ENCODE measurements at regions not wholly inside any gene's neighbourhood (a gene's known extent, or its start where the extent isn't known, plus 50 kb on each side); places are given as distances from the start of the nearest gene placed in this dataset.

DNA sequence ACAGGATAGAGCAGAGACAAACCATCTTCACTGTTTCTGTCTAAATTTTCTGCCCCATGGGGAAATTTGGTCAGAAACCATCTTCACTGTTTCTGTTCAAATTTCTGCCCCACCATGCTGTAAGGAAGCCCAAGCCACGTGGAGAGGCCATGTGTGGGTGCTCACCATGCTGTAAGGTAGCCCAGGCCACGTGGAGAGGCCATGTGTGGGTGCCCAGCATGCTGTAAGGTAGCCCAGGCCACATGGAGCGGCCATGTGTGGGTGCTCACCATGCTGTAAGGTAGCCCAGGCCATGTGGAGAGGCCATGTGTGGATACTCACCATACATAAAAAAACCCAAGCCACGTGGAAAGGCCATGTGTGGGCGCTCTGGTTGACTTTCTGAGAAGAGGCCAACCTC is 1088.7 kb upstream of the AUTS2 start:
- TF ChIP-seq EZH2 (optimal IDR thresholded peaks at IDR 0.05; ENCODE audit: low read depth, low read length) = no peak
- TF ChIP-seq, protein P1, sequence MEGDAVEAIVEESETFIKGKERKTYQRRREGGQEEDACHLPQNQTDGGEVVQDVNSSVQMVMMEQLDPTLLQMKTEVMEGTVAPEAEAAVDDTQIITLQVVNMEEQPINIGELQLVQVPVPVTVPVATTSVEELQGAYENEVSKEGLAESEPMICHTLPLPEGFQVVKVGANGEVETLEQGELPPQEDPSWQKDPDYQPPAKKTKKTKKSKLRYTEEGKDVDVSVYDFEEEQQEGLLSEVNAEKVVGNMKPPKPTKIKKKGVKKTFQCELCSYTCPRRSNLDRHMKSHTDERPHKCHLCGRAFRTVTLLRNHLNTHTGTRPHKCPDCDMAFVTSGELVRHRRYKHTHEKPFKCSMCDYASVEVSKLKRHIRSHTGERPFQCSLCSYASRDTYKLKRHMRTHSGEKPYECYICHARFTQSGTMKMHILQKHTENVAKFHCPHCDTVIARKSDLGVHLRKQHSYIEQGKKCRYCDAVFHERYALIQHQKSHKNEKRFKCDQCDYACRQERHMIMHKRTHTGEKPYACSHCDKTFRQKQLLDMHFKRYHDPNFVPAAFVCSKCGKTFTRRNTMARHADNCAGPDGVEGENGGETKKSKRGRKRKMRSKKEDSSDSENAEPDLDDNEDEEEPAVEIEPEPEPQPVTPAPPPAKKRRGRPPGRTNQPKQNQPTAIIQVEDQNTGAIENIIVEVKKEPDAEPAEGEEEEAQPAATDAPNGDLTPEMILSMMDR (IDR thresholded peaks at IDR 0.05; ENCODE audit: low read length) = no peak
- no peak for TF ChIP-seq EZH2phosphoT487 (IDR thresholded peaks at IDR 0.05; ENCODE audit: low read length)
- H3K36me3 ChIP-seq (replicated peaks; ENCODE audit: insufficient read depth, low read length) = no peaks in the 10 kb centered on the region
- H3K4me2 ChIP-seq (ENCODE audit: low read depth, low read length) = no peak overlapping the region
- H3K4me1 ChIP-seq (ENCODE audit: low read length) = no peaks in the 10 kb centered on the region
- no peaks in the 10 kb centered on the region for H3K27me3 ChIP-seq (replicated peaks; ENCODE audit: insufficient read depth, low read length)
- DNase-seq = no peak
- no peak overlapping the region for H2AFZ ChIP-seq (ENCODE audit: low read length)
- no peak overlapping the region for H3K9ac ChIP-seq (ENCODE audit: low read length)
- H3K4me3 ChIP-seq (ENCODE audit: low read length) = no peak overlapping the region
- H3K79me2 ChIP-seq (ENCODE audit: low read length) = no peaks in the 10 kb centered on the region
- no peaks in the 10 kb centered on the region for H3F3A ChIP-seq (ENCODE audit: insufficient read depth, low read length)
- H3K27ac ChIP-seq (ENCODE audit: low read length) = no peak overlapping the region
- H3K9me2 ChIP-seq (replicated peaks; ENCODE audit: insufficient read depth, low read length) = no peaks in the 10 kb centered on the region
- no peaks in the 10 kb centered on the region for H4K20me1 ChIP-seq (ENCODE audit: insufficient read depth, low read length)
- H3K9me3 ChIP-seq (replicated peaks; ENCODE audit: insufficient read depth, low read length) = no peaks in the 10 kb centered on the region

DNA sequence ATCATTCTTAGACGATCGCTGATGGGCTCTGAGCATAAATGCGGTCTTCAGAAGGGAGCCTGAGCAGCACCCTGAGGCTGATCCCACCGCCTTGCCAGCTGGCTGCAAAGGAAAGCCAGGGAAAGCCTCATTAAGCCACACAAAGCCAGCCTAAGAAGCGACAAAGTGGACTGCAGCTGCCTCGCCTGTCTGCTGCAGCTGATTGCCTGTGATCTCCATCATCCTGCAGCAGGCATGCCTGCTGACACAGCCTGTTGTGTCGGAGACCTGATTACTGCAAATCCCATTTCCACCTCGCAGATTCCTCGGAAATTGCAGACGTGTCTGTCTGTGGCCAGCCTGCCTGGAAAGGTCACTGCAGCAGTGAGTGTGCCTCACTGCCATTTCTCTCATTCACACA is 1087.0 kb upstream of the AUTS2 start:
- Histone ChIP-seq H3K36me3 (replicated peaks; ENCODE audit: insufficient read depth, low read length) (no peaks in the 10 kb centered on the region), H3K9me2 (replicated peaks; ENCODE audit: insufficient read depth, low read length) (no peaks in the 10 kb centered on the region), H4K20me1 (ENCODE audit: insufficient read depth, low read length) (no peaks in the 10 kb centered on the region), H2AFZ (ENCODE audit: low read length) (no peak overlapping the region), H3K27me3 (replicated peaks; ENCODE audit: insufficient read depth, low read length) (no peaks in the 10 kb centered on the region), H3K4me2 (ENCODE audit: low read depth, low read length) (no peak overlapping the region), H3K79me2 (ENCODE audit: low read length) (no peaks in the 10 kb centered on the region), H3K4me1 (ENCODE audit: low read length) (no peaks in the 10 kb centered on the region), H3K27ac (ENCODE audit: low read length) (no peak overlapping the region), H3F3A (ENCODE audit: insufficient read depth, low read length) (no peaks in the 10 kb centered on the region), H3K9ac (ENCODE audit: low read length) (no peak overlapping the region), H3K9me3 (replicated peaks; ENCODE audit: insufficient read depth, low read length) (no peaks in the 10 kb centered on the region; the same call in 1 of the 2 replicates), H3K4me3 (ENCODE audit: low read length) (no peak overlapping the region)
- DNase-seq = no peak
- TF ChIP-seq EZH2phosphoT487 (IDR thresholded peaks at IDR 0.05; ENCODE audit: low read length) = no peak
- TF ChIP-seq, protein P1 (IDR thresholded peaks at IDR 0.05; ENCODE audit: low read length) = no peak
- TF ChIP-seq EZH2 (optimal IDR thresholded peaks at IDR 0.05; ENCODE audit: low read depth, low read length) = no peak

DNA sequence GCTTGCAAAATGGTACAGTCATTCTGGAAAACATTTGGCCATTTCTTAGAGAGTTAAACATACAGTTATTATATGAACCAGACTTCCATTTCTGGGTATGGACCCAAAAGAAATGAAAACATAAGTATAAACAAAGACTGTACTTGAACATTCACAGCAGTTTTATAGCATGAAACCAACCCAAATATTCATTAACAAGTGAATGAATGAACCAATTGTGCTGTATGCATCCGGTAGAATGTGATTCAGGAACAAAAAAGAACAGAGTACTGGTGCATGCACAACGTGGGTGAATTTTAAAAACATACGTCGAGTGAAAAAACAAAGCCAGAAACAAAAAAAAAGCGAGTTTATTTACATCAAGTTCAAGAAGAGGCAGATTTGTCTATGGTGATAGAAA is 1085.8 kb upstream of the AUTS2 start:
- H3K9me3 ChIP-seq (replicated peaks; ENCODE audit: insufficient read depth, low read length) = no peaks in the 10 kb centered on the region; the same call in 1 of the 2 replicates

More for the DNA sequence above, 1085.8 kb upstream of the AUTS2 start:
- H4K20me1 ChIP-seq (ENCODE audit: insufficient read depth, low read length) = no peaks in the 10 kb centered on the region
- H3K4me1 ChIP-seq (ENCODE audit: low read length) = no peaks in the 10 kb centered on the region
- no peaks in the 10 kb centered on the region for H3K36me3 ChIP-seq (replicated peaks; ENCODE audit: insufficient read depth, low read length)
- no peaks in the 10 kb centered on the region for H3F3A ChIP-seq (ENCODE audit: insufficient read depth, low read length)
- DNase-seq = no peak
- no peak overlapping the region for H3K4me3 ChIP-seq (ENCODE audit: low read length)
- no peak overlapping the region for H3K9ac ChIP-seq (ENCODE audit: low read length)
- no peak overlapping the region for H3K27ac ChIP-seq (ENCODE audit: low read length)
- TF ChIP-seq EZH2 (optimal IDR thresholded peaks at IDR 0.05; ENCODE audit: low read depth, low read length) (no peak), EZH2phosphoT487 (IDR thresholded peaks at IDR 0.05; ENCODE audit: low read length) (no peak)
- TF ChIP-seq, protein P1 (IDR thresholded peaks at IDR 0.05; ENCODE audit: low read length) = no peak
- H3K9me2 ChIP-seq (replicated peaks; ENCODE audit: insufficient read depth, low read length) = no peaks in the 10 kb centered on the region
- no peak overlapping the region for H2AFZ ChIP-seq (ENCODE audit: low read length)
- H3K4me2 ChIP-seq (ENCODE audit: low read depth, low read length) = no peak overlapping the region
- H3K79me2 ChIP-seq (ENCODE audit: low read length) = no peaks in the 10 kb centered on the region
- no peaks in the 10 kb centered on the region for H3K27me3 ChIP-seq (replicated peaks; ENCODE audit: insufficient read depth, low read length)
